Keratinocyte (primary cell): ENCODE measurements at regions not wholly inside any gene's neighbourhood (a gene's known extent, or its start where the extent isn't known, plus 50 kb on each side); places are given as distances from the start of the nearest gene placed in this dataset.

ENCODE experiments used
- DNase-seq: peaks from one replicate; pipeline ENCODE4 v3.0.0-alpha.2; 2011; ENCODE audit warnings: low read depth, missing footprints, low spot score
- FAIRE-seq: peaks from 2 replicates; lab custom pipeline; 2011; peaks lifted over from hg19 to GRCh38; lab: Jason Lieb, UNC
- H2AFZ ChIP-seq: 2 replicates; pipeline ENCODE4 v1.6.0; 2012; ENCODE audit warnings: low read length, control low read depth, inconsistent platforms; ENCODE audit not compliant: control insufficient read depth
- H3K27ac ChIP-seq: 2 replicates; pipeline ENCODE4 v1.5.1; 2011; ENCODE audit warnings: low read length; ENCODE audit not compliant: control insufficient read depth, insufficient read depth
- H3K27me3 ChIP-seq: 3 replicates; pipeline ENCODE4 v1.6.0; 2011; ENCODE audit warnings: low read length; ENCODE audit not compliant: control insufficient read depth, insufficient read depth; ENCODE audit errors: extremely low read depth
- H3K36me3 ChIP-seq, 2 experiments: 2 replicates in 1 of 2; 3 replicates in 1 of 2; pipeline ENCODE4 v1.5.1; 2011; ENCODE audit warnings: low read length in 2 of 2, mild to moderate bottlenecking in 1 of 2; ENCODE audit not compliant: control insufficient read depth in 2 of 2, insufficient read depth in 2 of 2; ENCODE audit errors: extremely low read depth in 1 of 2
- H3K4me1 ChIP-seq: 3 replicates; pipeline ENCODE4 v1.5.1; 2011; ENCODE audit warnings: low read length; ENCODE audit not compliant: control insufficient read depth, insufficient read depth; ENCODE audit errors: extremely low read depth
- H3K4me2 ChIP-seq: 3 replicates; pipeline ENCODE4 v1.6.0; 2011; ENCODE audit warnings: low read depth, low read length; ENCODE audit not compliant: control insufficient read depth, insufficient read depth; ENCODE audit errors: extremely low read depth
- H3K4me3 ChIP-seq, 3 experiments: fragments of 200-600 bp in 1 of 3; sonication (generic) in 1 of 3; 2 replicates in 2 of 3; 3 replicates in 1 of 3; pipeline ENCODE4 v1.5.1; 2011 to 2016; ENCODE audit warnings: low read length in 3 of 3, mild to moderate bottlenecking in 3 of 3, control low read depth in 2 of 3, inconsistent platforms in 1 of 3, low read depth in 1 of 3, mixed read lengths in 1 of 3, mixed run types in 1 of 3, moderate library complexity in 1 of 3; ENCODE audit not compliant: control insufficient read depth in 2 of 3, insufficient read depth in 2 of 3; ENCODE audit errors: extremely low read depth in 1 of 3
- H3K79me2 ChIP-seq: 2 replicates; pipeline ENCODE4 v1.6.0; 2012; ENCODE audit warnings: low read length; ENCODE audit not compliant: control insufficient read depth, insufficient read depth
- H3K9ac ChIP-seq: 3 replicates; pipeline ENCODE4 v1.6.0; 2011; ENCODE audit warnings: low read length; ENCODE audit not compliant: control insufficient read depth, insufficient read depth; ENCODE audit errors: extremely low read depth
- H3K9me1 ChIP-seq: 3 replicates; pipeline ENCODE4 v1.6.0; 2011; ENCODE audit warnings: low read length; ENCODE audit not compliant: control insufficient read depth, insufficient read depth; ENCODE audit errors: extremely low read depth
- H3K9me3 ChIP-seq: 2 replicates; pipeline ENCODE4 v1.5.1; 2012; ENCODE audit warnings: low read depth, low read length; ENCODE audit not compliant: control insufficient read depth
- H4K20me1 ChIP-seq: 3 replicates; pipeline ENCODE4 v1.6.0; 2011; ENCODE audit warnings: low read length; ENCODE audit not compliant: control insufficient read depth, insufficient read depth; ENCODE audit errors: extremely low read depth
- CTCF ChIP-seq, 3 experiments: IDR thresholded peaks in 1 of 3; conservative IDR thresholded peaks in 1 of 3; optimal IDR thresholded peaks in 1 of 3; 2 replicates in 2 of 3; 3 replicates in 1 of 3; pipeline versions ENCODE3 to v1.5.1; 2011; ENCODE audit warnings: low read length in 3 of 3, mild to moderate bottlenecking in 3 of 3, moderate library complexity in 2 of 3, control low read depth in 1 of 3, inconsistent platforms in 1 of 3; ENCODE audit not compliant: insufficient read depth in 2 of 3; ENCODE audit errors: extremely low read depth in 1 of 3
- EZH2 ChIP-seq: IDR thresholded peaks from one replicate; pipeline ENCODE4 v1.6.1; 2012; ENCODE audit warnings: inconsistent platforms, mild to moderate bottlenecking, low read length, moderate library complexity
- dilution Hi-C: fragments of 300-500 bp; cut with MboI; formaldehyde crosslinking; loops from one replicate; pipeline ENCODE4 v1.7.0; 2020; ENCODE audit warnings: low sequenced_read_pairs; ENCODE audit not compliant: extremely low pct_ligation_motif_present

- no peaks in the 10 kb centered on the region for H3K4me1 ChIP-seq
- H3K36me3 ChIP-seq = no peaks in the 10 kb centered on the region
- no peak overlapping the region for H3K27ac ChIP-seq
- DNase-seq = no peak
- no peaks in the 10 kb centered on the region for H3K9me1 ChIP-seq
- H3K79me2 ChIP-seq = no peaks in the 10 kb centered on the region
- no peak overlapping the region for H3K4me3 ChIP-seq
- H3K9ac ChIP-seq = no peak overlapping the region
- H3K4me2 ChIP-seq = no peak overlapping the region
- no peaks in the 10 kb centered on the region for H3K27me3 ChIP-seq
- H2AFZ ChIP-seq = no peak overlapping the region
- dilution Hi-C loops = no loop called here
- H3K9me3 ChIP-seq = no peaks in the 10 kb centered on the region
- TF ChIP-seq EZH2 (no peak), CTCF (optimal IDR thresholded peaks at IDR 0.05 in 1 of 3, IDR thresholded peaks at IDR 0.05 in 1 of 3, conservative IDR thresholded peaks at IDR 0.05 in 1 of 3; ENCODE audit: extremely low read depth in 1 of 3, insufficient read depth in 2 of 3, low read length in 3 of 3) (no peak)
- no peaks in the 10 kb centered on the region for H4K20me1 ChIP-seq
- no peak for FAIRE-seq
Measured at GRCh38 chr3:88611826-88612326, 462.1 kb downstream of the C3orf38 start.

GRCh38 chr3:88616413-88616812 lies 466.7 kb downstream of the C3orf38 start:
- no peak overlapping the region for H3K4me3 ChIP-seq
- H3K36me3 ChIP-seq = no peaks in the 10 kb centered on the region
- H3K9me1 ChIP-seq = no peaks in the 10 kb centered on the region
- no peak overlapping the region for H3K27ac ChIP-seq
- H3K9ac ChIP-seq = no peak overlapping the region
- TF ChIP-seq EZH2 (no peak), CTCF (optimal IDR thresholded peaks at IDR 0.05 in 1 of 3, IDR thresholded peaks at IDR 0.05 in 1 of 3, conservative IDR thresholded peaks at IDR 0.05 in 1 of 3; ENCODE audit: extremely low read depth in 1 of 3, insufficient read depth in 2 of 3, low read length in 3 of 3) (no peak)
- no peak overlapping the region for H2AFZ ChIP-seq
- H3K27me3 ChIP-seq = no peaks in the 10 kb centered on the region
- DNase-seq = no peak
- no peaks in the 10 kb centered on the region for H3K9me3 ChIP-seq
- no peaks in the 10 kb centered on the region for H4K20me1 ChIP-seq
- no peak overlapping the region for H3K4me2 ChIP-seq
- H3K79me2 ChIP-seq = no peaks in the 10 kb centered on the region
- H3K4me1 ChIP-seq = no peaks in the 10 kb centered on the region
- dilution Hi-C loops = no loop called here
- FAIRE-seq = no peak
